HUES48 (cell line): ENCODE measurements at regions not wholly inside any gene's neighbourhood (a gene's known extent, or its start where the extent isn't known, plus 50 kb on each side); places are given as distances from the start of the nearest gene placed in this dataset.

Source experiments
- H3K27ac ChIP-seq: one replicate; pipeline ENCODE4 v1.7.0; 2013; ENCODE audit warnings: low read depth, low read length, inconsistent platforms
- H3K27me3 ChIP-seq: 2 replicates; pipeline ENCODE4 v1.6.1; 2013; ENCODE audit warnings: mild to moderate bottlenecking, low read length; ENCODE audit not compliant: control insufficient read depth, insufficient read depth
- H3K36me3 ChIP-seq: 2 replicates; pipeline ENCODE4 v1.6.1; 2013; ENCODE audit warnings: low read length; ENCODE audit not compliant: control insufficient read depth, insufficient read depth
- H3K4me1 ChIP-seq: 2 replicates; pipeline ENCODE4 v1.6.1; 2013; ENCODE audit warnings: mild to moderate bottlenecking, low read length; ENCODE audit not compliant: control insufficient read depth, insufficient read depth
- H3K4me3 ChIP-seq: 2 replicates; pipeline ENCODE4 v1.5.1; 2013; ENCODE audit warnings: mild to moderate bottlenecking, low read depth, low read length
- H3K9ac ChIP-seq: 2 replicates; pipeline ENCODE4 v1.6.1; 2013; ENCODE audit warnings: mild to moderate bottlenecking, low read depth, low read length, moderate library complexity
- H3K9me3 ChIP-seq: 2 replicates; pipeline ENCODE4 v1.6.1; 2013; ENCODE audit warnings: low read length; ENCODE audit not compliant: control insufficient read depth, insufficient read depth

GRCh38 chr19:30743011-30743410 lies 370.8 kb downstream of the ZNF536 start:
- H3K4me3 ChIP-seq, result no peak overlapping the region
- no peaks in the 10 kb centered on the region for H3K36me3 ChIP-seq
- H3K9me3 ChIP-seq, result no peaks in the 10 kb centered on the region
- no peak overlapping the region for H3K27ac ChIP-seq
- no peak overlapping the region for H3K9ac ChIP-seq
- H3K4me1 ChIP-seq, result no peaks in the 10 kb centered on the region
- H3K27me3 ChIP-seq, result no peaks in the 10 kb centered on the region

GRCh38 chr19:30742406-30742938 lies 370.3 kb downstream of the ZNF536 start:
- Histone ChIP-seq H3K36me3 (no peaks in the 10 kb centered on the region), H3K9ac (no peak overlapping the region), H3K27me3 (no peaks in the 10 kb centered on the region), H3K27ac (no peak overlapping the region), H3K4me1 (no peaks in the 10 kb centered on the region), H3K4me3 (no peak overlapping the region), H3K9me3 (no peaks in the 10 kb centered on the region)

- H3K9ac ChIP-seq, result no peak overlapping the region
- no peak overlapping the region for H3K27ac ChIP-seq
- H3K4me3 ChIP-seq, result no peak overlapping the region
- H3K36me3 ChIP-seq, result no peaks in the 10 kb centered on the region
- H3K4me1 ChIP-seq, result no peaks in the 10 kb centered on the region
- no peaks in the 10 kb centered on the region for H3K27me3 ChIP-seq
- no peaks in the 10 kb centered on the region for H3K9me3 ChIP-seq
Measured at GRCh38 chr19:30741566-30741965, 369.4 kb downstream of the ZNF536 start.

GRCh38 chr19:30739394-30739793 lies 367.2 kb downstream of the ZNF536 start:
- Histone ChIP-seq H3K27me3 (no peaks in the 10 kb centered on the region), H3K4me3 (no peak overlapping the region), H3K9ac (no peak overlapping the region), H3K36me3 (no peaks in the 10 kb centered on the region), H3K4me1 (no peaks in the 10 kb centered on the region), H3K9me3 (no peaks in the 10 kb centered on the region), H3K27ac (no peak overlapping the region)

DNA sequence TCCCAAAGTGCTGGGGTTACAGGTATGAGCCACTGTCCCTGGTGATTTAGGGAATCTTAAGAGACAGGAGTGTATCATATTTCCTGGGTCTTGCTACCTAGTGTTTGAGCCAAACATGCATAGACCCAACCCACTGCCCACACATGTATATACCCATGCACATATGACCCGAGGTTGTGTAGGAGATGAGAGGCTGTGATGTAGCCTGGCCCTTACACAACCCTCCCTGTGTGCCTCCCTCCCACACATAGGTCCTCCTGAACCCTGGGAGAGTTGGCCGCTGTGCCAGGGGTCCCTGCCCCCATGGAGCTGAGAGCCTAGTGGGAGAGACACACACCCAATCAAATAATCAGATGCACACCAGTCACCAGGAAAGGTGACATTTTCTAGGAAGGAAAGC lies 365.9 kb downstream of the ZNF536 start:
- H3K27ac ChIP-seq, result no peak overlapping the region
- H3K4me1 ChIP-seq, result no peaks in the 10 kb centered on the region
- no peak overlapping the region for H3K4me3 ChIP-seq
- H3K36me3 ChIP-seq, result no peaks in the 10 kb centered on the region
- H3K9me3 ChIP-seq, result no peaks in the 10 kb centered on the region
- H3K9ac ChIP-seq, result no peak overlapping the region
- H3K27me3 ChIP-seq, result no peaks in the 10 kb centered on the region

GRCh38 chr19:30734669-30735068 lies 362.5 kb downstream of the ZNF536 start:
- no peak overlapping the region for H3K27ac ChIP-seq
- no peaks in the 10 kb centered on the region for H3K36me3 ChIP-seq
- no peaks in the 10 kb centered on the region for H3K4me1 ChIP-seq

GRCh38 chr19:30733826-30734550 lies 361.8 kb downstream of the ZNF536 start:
- Histone ChIP-seq H3K4me1 (no peaks in the 10 kb centered on the region), H3K4me3 (no peak overlapping the region), H3K36me3 (no peaks in the 10 kb centered on the region), H3K27ac (no peak overlapping the region), H3K27me3 (no peaks in the 10 kb centered on the region), H3K9ac (no peak overlapping the region), H3K9me3 (no peaks in the 10 kb centered on the region)

More at GRCh38 chr19:30734669-30735068, 362.5 kb downstream of the ZNF536 start:
- Histone ChIP-seq H3K27me3 (no peaks in the 10 kb centered on the region), H3K4me3 (no peak overlapping the region), H3K9me3 (no peaks in the 10 kb centered on the region), H3K9ac (no peak overlapping the region)

DNA sequence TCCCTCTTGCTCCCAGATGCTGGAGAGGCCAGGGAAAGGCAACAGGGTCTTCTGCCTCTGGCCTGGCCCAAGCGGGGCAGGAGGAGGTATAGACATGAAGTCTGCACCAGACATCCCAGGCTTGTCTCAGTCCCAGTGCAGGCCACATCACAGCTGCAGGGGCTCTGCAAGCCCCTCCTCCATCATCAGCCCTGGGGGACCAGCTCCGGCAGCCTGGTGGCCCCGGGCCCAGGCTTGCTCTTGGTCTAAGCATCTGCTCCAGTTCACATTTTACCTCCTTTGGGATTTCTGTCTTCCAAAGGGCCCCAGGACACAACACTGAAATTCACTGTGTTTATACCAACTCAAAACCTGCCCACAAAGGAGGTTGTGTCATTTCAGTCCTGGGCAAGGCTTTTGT lies 359.4 kb downstream of the ZNF536 start:
- Histone ChIP-seq H3K27ac (no peak overlapping the region), H3K27me3 (no peaks in the 10 kb centered on the region), H3K4me3 (no peak overlapping the region), H3K9ac (no peak overlapping the region), H3K9me3 (no peaks in the 10 kb centered on the region), H3K4me1 (no peaks in the 10 kb centered on the region), H3K36me3 (no peaks in the 10 kb centered on the region)

DNA sequence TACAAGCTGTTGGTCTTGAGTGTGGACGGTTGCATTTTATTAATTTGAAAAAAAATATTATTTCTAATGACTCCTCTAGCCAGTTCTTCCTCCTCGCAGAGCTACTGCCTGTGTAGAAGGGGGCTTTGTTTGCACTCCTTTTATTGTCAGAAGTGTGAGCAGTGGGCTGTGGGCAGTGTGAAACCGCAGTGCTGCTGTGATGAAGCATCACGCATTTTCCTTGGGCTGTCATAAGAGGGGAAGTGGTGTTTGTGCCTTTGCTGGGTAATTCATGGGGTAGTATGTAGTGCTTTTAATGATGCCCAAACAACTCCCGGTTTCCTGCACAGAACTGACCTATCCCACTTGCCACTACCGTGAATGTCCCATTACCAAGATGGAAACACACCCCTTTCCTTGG lies 357.3 kb downstream of the ZNF536 start:
- no peak overlapping the region for H3K4me3 ChIP-seq
- no peaks in the 10 kb centered on the region for H3K27me3 ChIP-seq
- no peaks in the 10 kb centered on the region for H3K9me3 ChIP-seq
- no peak overlapping the region for H3K9ac ChIP-seq
- H3K27ac ChIP-seq, result no peak overlapping the region
- H3K36me3 ChIP-seq, result no peaks in the 10 kb centered on the region
- no peaks in the 10 kb centered on the region for H3K4me1 ChIP-seq

DNA sequence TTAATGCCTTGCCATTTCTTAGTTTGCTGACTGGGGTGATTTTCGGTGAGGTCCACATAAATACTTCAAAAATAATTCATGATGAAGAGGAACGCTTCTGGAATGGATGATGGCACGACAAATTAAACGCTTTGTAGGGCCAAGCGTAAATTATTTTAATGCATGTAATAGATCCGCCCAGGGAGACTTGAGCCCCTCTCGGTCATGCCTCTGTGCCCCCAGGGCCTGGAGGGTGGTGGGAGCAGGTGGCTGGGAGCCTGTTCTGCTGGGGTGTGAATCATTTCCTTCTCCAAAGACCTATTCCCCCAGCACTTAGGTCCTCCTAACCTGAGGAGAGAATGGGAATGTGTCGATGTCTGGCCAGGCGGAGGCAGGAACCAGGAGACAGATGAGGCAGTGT lies 350.6 kb downstream of the ZNF536 start:
- Histone ChIP-seq H3K27me3 (peaks cover 5% of the 10 kb centered on the region), H3K36me3 (no peaks in the 10 kb centered on the region), H3K4me1 (peaks cover 10% of the 10 kb centered on the region), H3K4me3 (no peak overlapping the region), H3K9me3 (no peaks in the 10 kb centered on the region), H3K9ac (no peak overlapping the region), H3K27ac (no peak overlapping the region)

DNA sequence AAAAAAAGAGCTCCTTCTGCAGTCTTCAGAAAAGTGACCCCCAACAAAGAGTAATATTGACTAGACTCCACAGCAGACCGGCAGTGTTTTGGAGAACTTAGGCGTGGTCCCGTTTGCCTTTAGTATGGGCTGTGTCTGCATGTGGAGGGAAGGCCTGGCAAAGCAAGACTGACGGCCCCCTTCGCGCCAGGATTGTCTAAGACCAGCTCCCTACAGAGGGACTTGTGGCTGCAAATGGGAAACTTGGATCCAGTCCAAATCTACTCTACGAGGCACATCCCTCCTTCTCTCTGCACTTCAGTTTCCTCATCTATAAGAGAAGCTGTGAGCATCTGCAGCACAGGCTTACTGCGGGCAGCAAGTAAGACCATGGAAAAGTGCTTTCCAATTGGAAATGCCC lies 350.0 kb downstream of the ZNF536 start:
- peaks cover 5% of the 10 kb centered on the region for H3K27me3 ChIP-seq
- no peaks in the 10 kb centered on the region for H3K9me3 ChIP-seq
- H3K27ac ChIP-seq, result no peak overlapping the region
- H3K4me1 ChIP-seq, result peaks cover 10% of the 10 kb centered on the region
- no peak overlapping the region for H3K4me3 ChIP-seq
- no peak overlapping the region for H3K9ac ChIP-seq
- no peaks in the 10 kb centered on the region for H3K36me3 ChIP-seq
